ENCODE measurements at regions not wholly inside any gene's neighbourhood (a gene's known extent, or its start where the extent isn't known, plus 50 kb on each side); places are given as distances from the start of the nearest gene placed in this dataset.

- H4K5ac ChIP-seq (ENCODE audit: insufficient read length, low read depth, low read length) = no peak overlapping the region
- no peak overlapping the region for H3K18ac ChIP-seq (ENCODE audit: extremely low read depth, low read length)
- no peak overlapping the region for H2BK15ac ChIP-seq (ENCODE audit: low read length)
- no peak overlapping the region for H3K23ac ChIP-seq (ENCODE audit: insufficient read length)
- no peak overlapping the region for H2AK5ac ChIP-seq (ENCODE audit: low read depth, low read length)
- ChIA-PET CTCF (ENCODE audit: partially characterized antibody) (no interaction called here), POLR2A (ENCODE audit: partially characterized antibody) (no interaction called here)
- no peak overlapping the region for H3K56ac ChIP-seq (replicated peaks; ENCODE audit: insufficient read length, low read depth, low read length)
- H3K4ac ChIP-seq (replicated peaks; ENCODE audit: insufficient read length, low read depth, low read length) = no peak overlapping the region
- no peaks in the 10 kb centered on the region for H3K27me3 ChIP-seq (replicated peaks in 1 of 4; ENCODE audit: control insufficient read depth in 3 of 4, extremely low read depth in 1 of 4, insufficient read depth in 3 of 4, low read length in 3 of 4)
- FAIRE-seq (no peak), DNase-seq (ENCODE audit: low read depth in 1 of 2, low spot score in 2 of 2) (no peak)
- no peaks in the 10 kb centered on the region for H4K20me1 ChIP-seq (replicated peaks in 1 of 2; ENCODE audit: control insufficient read depth in 1 of 2, insufficient read depth in 2 of 2, low read length in 2 of 2)
- TF ChIP-seq E2F6 (IDR thresholded peaks at IDR 0.05) (no peak), CBX8 (IDR thresholded peaks at IDR 0.05; ENCODE audit: borderline replicate concordance, low read depth, low read length) (no peak), RBBP5 (IDR thresholded peaks at IDR 0.05; ENCODE audit: borderline replicate concordance, low read depth, low read length) (no peak), POLR2A (IDR thresholded peaks at IDR 0.05; ENCODE audit: control extremely low read depth in 1 of 2, low read depth in 2 of 2, low read length in 2 of 2) (no peak), YY1 (IDR thresholded peaks at IDR 0.05; ENCODE audit: low read depth, low read length) (no peak), KDM1A (IDR thresholded peaks at IDR 0.05; ENCODE audit: borderline replicate concordance, low read length) (no peak), MAFK (IDR thresholded peaks at IDR 0.05; ENCODE audit: low read depth, low read length) (no peak), RFX5 (IDR thresholded peaks at IDR 0.05; ENCODE audit: borderline replicate concordance, low read depth, low read length) (no peak), SP1 (IDR thresholded peaks at IDR 0.05; ENCODE audit: low read depth, low read length) (no peak), JUN (IDR thresholded peaks at IDR 0.05; ENCODE audit: low read depth, low read length) (no peak), ZNF274 (IDR thresholded peaks at IDR 0.05; ENCODE audit: borderline replicate concordance, extremely low read depth, low read length) (no peak), CBX5 (IDR thresholded peaks at IDR 0.05; ENCODE audit: low read depth, low read length) (no peak), HDAC2 (IDR thresholded peaks at IDR 0.05; ENCODE audit: borderline replicate concordance in 1 of 2, low read depth in 2 of 2, low read length in 2 of 2) (no peak), BACH1 (IDR thresholded peaks at IDR 0.05; ENCODE audit: low read length) (no peak)
- no peak overlapping the region for H2BK12ac ChIP-seq (ENCODE audit: low read depth, low read length)
- H3K79me1 ChIP-seq (ENCODE audit: low read depth, low read length) = no peaks in the 10 kb centered on the region
- no peak overlapping the region for H3K27ac ChIP-seq (ENCODE audit: low read depth, low read length)
- no peaks in the 10 kb centered on the region for H3K4me1 ChIP-seq (replicated peaks in 1 of 4; ENCODE audit: control insufficient read depth in 3 of 4, insufficient read depth in 4 of 4, low read length in 3 of 4)
- no peak overlapping the region for H3K9ac ChIP-seq (replicated peaks in 1 of 4; ENCODE audit: extremely low read depth in 1 of 4, low read depth in 3 of 4, low read length in 3 of 4)
- H3K9me3 ChIP-seq (ENCODE audit: insufficient read depth in 2 of 2, low read depth in 1 of 2, low read length in 1 of 2) = peaks cover 3 to 16% of the 10 kb centered on the region in 2 experiments; a peak in 2 of 4 replicates
- no peak overlapping the region for H3K4me2 ChIP-seq (ENCODE audit: insufficient read depth in 1 of 2, low read depth in 2 of 2, low read length in 2 of 2)
- no peak overlapping the region for H2BK20ac ChIP-seq (ENCODE audit: low read length)
- no peaks in the 10 kb centered on the region for H3K36me3 ChIP-seq (ENCODE audit: control insufficient read depth in 2 of 4, insufficient read depth in 4 of 4, low read length in 3 of 4)
- WGBS, 2 experiments (ENCODE audit: extremely low coverage in 1 of 2, insufficient coverage in 1 of 2, insufficient read length in 1 of 2, insufficient replicate concordance in 2 of 2, low coverage in 1 of 2, low lambda C conversion rate in 2 of 2, missing lambda C conversion rate in 1 of 2) = 87% methylated on average over 2 of the region's 2 CpGs; no CpG with 5 or more reads in 1 of the 2 experiments
- H3K14ac ChIP-seq (ENCODE audit: insufficient read length) = no peak overlapping the region
- H4K91ac ChIP-seq (replicated peaks; ENCODE audit: insufficient read length, low read length) = no peak overlapping the region
- H2BK5ac ChIP-seq (ENCODE audit: low read depth, low read length) = no peak overlapping the region
- H4K8ac ChIP-seq (ENCODE audit: extremely low read depth, insufficient read depth, low read length) = no peak overlapping the region
- H3K23me2 ChIP-seq (ENCODE audit: low read depth, low read length) = no peaks in the 10 kb centered on the region
- no peak overlapping the region for H2AFZ ChIP-seq (ENCODE audit: low read length)
- H2BK120ac ChIP-seq (replicated peaks; ENCODE audit: low read depth, low read length) = no peak overlapping the region
- no peak overlapping the region for H3K4me3 ChIP-seq (ENCODE audit: extremely low read depth in 1 of 4, insufficient read depth in 2 of 4, low read depth in 3 of 4, low read length in 4 of 4)
- H3K79me2 ChIP-seq (ENCODE audit: control insufficient read depth in 1 of 2, insufficient read depth in 2 of 2, low read length in 2 of 2) = no peaks in the 10 kb centered on the region
Measured at GRCh38 chr5:62829604-62829986, 251.0 kb downstream of the LRRC70 start.

Measured in H1 (cell line).